Body of pancreas (tissue), 4 donors: ENCODE measurements at regions not wholly inside any gene's neighbourhood (a gene's known extent, or its start where the extent isn't known, plus 50 kb on each side); places are given as distances from the start of the nearest gene placed in this dataset.

Source experiments
- ATAC-seq: fragments of 150-250 bp; one replicate; pipeline ENCODE4 v1.9.1; 2016
- DNase-seq, 4 donors: peaks; one replicate each; pipeline ENCODE4 v3.0.0-alpha.2; 2019
- H3K27ac ChIP-seq, 4 donors: fragments of 200-600 bp; sonication (generic); 1 replicate in 3 of 4; 2 replicates in 1 of 4; pipeline versions ENCODE4 v1.5.1 to v1.6.1; 2016 to 2019; ENCODE audit warnings: mild to moderate bottlenecking in 1 of 4, mixed read lengths in 1 of 4, moderate library complexity in 1 of 4
- H3K27me3 ChIP-seq, 2 donors: fragments of 200-600 bp; sonication (generic); one replicate each; pipeline ENCODE4 v1.6.0; 2016; ENCODE audit warnings: mild to moderate bottlenecking in 1 of 2
- H3K36me3 ChIP-seq, 2 donors: fragments of 200-600 bp; sonication (generic); replicated peaks in 1 of 2; 2 replicates each; pipeline ENCODE4 v1.5.1; 2016; ENCODE audit warnings: low read depth in 2 of 2; ENCODE audit not compliant: insufficient read depth in 1 of 2
- H3K4me1 ChIP-seq: fragments of 200-600 bp; sonication (generic); one replicate; pipeline ENCODE4 v1.6.0; 2016
- H3K4me3 ChIP-seq, 2 donors: fragments of 200-600 bp; sonication (generic); 1 replicate in 1 of 2; 2 replicates in 1 of 2; pipeline ENCODE4 v1.5.1; 2016 to 2019
- H3K9me3 ChIP-seq, 3 donors: fragments of 200-600 bp; sonication (generic); 1 replicate in 2 of 3; 2 replicates in 1 of 3; pipeline ENCODE4 v1.5.1; 2016
- CTCF ChIP-seq, 7 experiments: fragments of 450-650 bp in 4 of 7; fragments of 200-600 bp in 3 of 7; sonication (generic) in 3 of 7; IDR thresholded peaks; one replicate each; pipeline ENCODE4 v1.5.1; 2016 to 2019; ENCODE audit warnings: antibody characterized with exemption in 7 of 7
- POLR2A ChIP-seq, 3 donors: fragments of 450-650 bp; IDR thresholded peaks; one replicate each; pipeline ENCODE4 v1.6.1; 2016; ENCODE audit warnings: antibody characterized with exemption in 3 of 3, mild to moderate bottlenecking in 2 of 3
- WGBS, 2 donors: methylation state at CpG; one replicate each; pipeline ENCODE4 v1.1.5; 2017; 5-methylcytosine and 5-hydroxymethylcytosine counted together
- intact Hi-C: fragments of 100-400 bp; cut with DNase I; formaldehyde crosslinking; loops from one replicate; pipeline ENCODE4 v1.15.1; 2023

GRCh38 chr21:26784974-26785373 is 60.2 kb downstream of the ADAMTS1 start:
- H3K27ac ChIP-seq, result peak overlapping the region in 1 of 4 donors; percentile 14
- no peaks in the 10 kb centered on the region for H3K27me3 ChIP-seq
- peaks cover 4% of the 10 kb centered on the region for H3K4me1 ChIP-seq
- TF ChIP-seq CTCF (IDR thresholded peaks at IDR 0.05) (no peak), POLR2A (IDR thresholded peaks at IDR 0.05) (no peak)
- 82 to 89% methylated on average over 3 of the region's 3 CpGs for WGBS, 2 donors
- ATAC-seq (peak; percentile 56), DNase-seq (peak in 2 of 4 donors; percentile 12 to 34)
- no peaks in the 10 kb centered on the region for H3K36me3 ChIP-seq
- no peaks in the 10 kb centered on the region for H3K9me3 ChIP-seq
- intact Hi-C loops, result no loop called here
- no peak overlapping the region for H3K4me3 ChIP-seq

- WGBS, 2 donors, result 0 to 2% methylated on average over 1 of the region's 1 CpG
- no peak for ATAC-seq
- TF ChIP-seq CTCF (IDR thresholded peaks at IDR 0.05), result no peak
- TF ChIP-seq POLR2A (IDR thresholded peaks at IDR 0.05), result no peak
- H3K4me3 ChIP-seq, result no peak overlapping the region
- no peaks in the 10 kb centered on the region for H3K9me3 ChIP-seq
- intact Hi-C loops, result no loop called here
- no peak for DNase-seq
- H3K27ac ChIP-seq, result peak overlapping the region in 2 of 4 donors; percentile 7 to 19
- H3K36me3 ChIP-seq, result no peaks in the 10 kb centered on the region
- H3K27me3 ChIP-seq, result no peaks in the 10 kb centered on the region
- no peaks in the 10 kb centered on the region for H3K4me1 ChIP-seq
These were observed 61.6 kb downstream of the ADAMTS1 start for GRCh38 chr21:26783466-26784195.

DNA sequence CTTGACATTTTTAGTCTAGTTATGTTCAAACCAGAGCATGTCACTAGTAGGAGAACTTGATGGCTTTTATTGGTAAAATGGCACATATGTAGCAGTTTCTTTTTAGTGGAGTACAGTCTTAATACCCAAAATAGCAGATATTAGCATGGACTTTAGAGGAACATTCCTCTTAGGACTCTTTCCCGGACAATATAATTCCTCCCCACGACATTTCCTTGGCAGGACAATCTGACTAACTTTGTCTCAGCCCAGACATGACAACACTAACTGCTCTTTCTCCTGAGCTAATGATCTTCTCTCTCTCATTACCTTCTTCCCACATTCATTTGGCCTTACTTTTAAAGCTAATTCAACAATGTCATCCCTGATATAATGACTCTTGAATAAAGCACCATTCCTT is 62.5 kb downstream of the ADAMTS1 start:
- H3K9me3 ChIP-seq, result no peaks in the 10 kb centered on the region
- DNase-seq (no peak), ATAC-seq (peak; percentile 43)
- peak overlapping the region in 2 of 4 donors; percentile 19 to 36 for H3K27ac ChIP-seq
- H3K36me3 ChIP-seq, result no peaks in the 10 kb centered on the region
- TF ChIP-seq POLR2A (IDR thresholded peaks at IDR 0.05) (no peak), CTCF (IDR thresholded peaks at IDR 0.05) (no peak)
- H3K27me3 ChIP-seq, result no peaks in the 10 kb centered on the region
- H3K4me1 ChIP-seq, result no peaks in the 10 kb centered on the region
- H3K4me3 ChIP-seq, result no peak overlapping the region
- 78 to 89% methylated on average over 2 of the region's 2 CpGs for WGBS, 2 donors
- intact Hi-C loops, result no loop called here

- no peaks in the 10 kb centered on the region for H3K9me3 ChIP-seq
- intact Hi-C loops, result no loop called here
- ATAC-seq (peak; percentile 49), DNase-seq (no peak)
- H3K27me3 ChIP-seq, result no peaks in the 10 kb centered on the region
- WGBS, 2 donors, result 83 to 84% methylated on average over 3 of the region's 3 CpGs
- H3K27ac ChIP-seq, result peak overlapping the region in 2 of 4 donors; percentile 19 to 36
- no peaks in the 10 kb centered on the region for H3K4me1 ChIP-seq
- H3K4me3 ChIP-seq, result no peak overlapping the region
- H3K36me3 ChIP-seq, result no peaks in the 10 kb centered on the region
- TF ChIP-seq POLR2A (IDR thresholded peaks at IDR 0.05) (no peak), CTCF (IDR thresholded peaks at IDR 0.05) (no peak)
These were observed 62.9 kb downstream of the ADAMTS1 start for GRCh38 chr21:26782331-26782730.

DNA sequence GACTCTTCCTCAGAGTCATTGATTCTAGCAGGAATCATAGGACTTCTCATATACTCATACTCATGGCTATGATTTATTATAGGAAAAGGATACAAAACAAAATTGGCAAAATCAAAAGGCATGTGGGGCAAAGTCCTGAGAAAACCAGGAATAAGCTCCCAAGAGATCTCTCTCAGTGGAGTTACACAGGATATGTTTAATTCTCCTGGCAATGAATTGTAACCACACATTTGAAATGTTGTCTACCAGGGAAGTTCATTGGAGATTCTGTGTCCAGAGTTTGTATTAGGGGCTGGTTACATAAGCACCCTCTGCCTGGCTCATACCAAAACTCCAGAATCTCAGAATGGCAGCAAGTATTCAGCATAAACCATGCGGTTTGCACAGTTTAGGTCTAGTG is 63.9 kb downstream of the ADAMTS1 start:
- no peak for ATAC-seq
- Histone ChIP-seq H3K9me3 (no peaks in the 10 kb centered on the region), H3K27ac (no peak overlapping the region), H3K4me3 (no peak overlapping the region), H3K4me1 (no peaks in the 10 kb centered on the region), H3K36me3 (no peaks in the 10 kb centered on the region), H3K27me3 (no peaks in the 10 kb centered on the region)
- intact Hi-C loops, result no loop called here
- no peak for DNase-seq
- TF ChIP-seq POLR2A (IDR thresholded peaks at IDR 0.05) (no peak), CTCF (IDR thresholded peaks at IDR 0.05) (no peak)
- WGBS, 2 donors, result 88 to 90% methylated on average over 1 of the region's 1 CpG
